LoVo (cell line): ENCODE measurements at regions not wholly inside any gene's neighbourhood (a gene's known extent, or its start where the extent isn't known, plus 50 kb on each side); places are given as distances from the start of the nearest gene placed in this dataset.

Experiments used
- DNase-seq: peaks from one replicate; pipeline ENCODE4 v3.0.0-alpha.2; 2016; ENCODE audit warnings: low spot score

DNA sequence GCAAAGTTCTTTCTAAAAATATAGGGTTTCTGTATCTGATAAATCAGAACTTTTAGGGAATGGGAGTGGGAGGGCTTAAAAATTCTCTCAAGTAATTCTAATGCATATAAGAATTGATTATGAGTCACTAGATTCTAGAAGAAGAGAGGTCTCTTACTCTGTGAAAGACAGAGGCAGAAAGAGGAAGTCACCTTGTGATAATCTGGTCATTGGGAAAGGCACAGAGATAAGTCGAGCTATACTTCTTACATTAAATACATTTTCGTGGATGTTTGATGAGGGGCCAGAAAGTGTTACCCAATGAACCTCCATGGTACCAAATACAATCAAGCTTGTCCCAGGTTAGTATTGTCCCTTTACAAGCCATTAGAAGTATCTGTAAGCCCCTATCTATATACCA, 134.4 kb downstream of the MAD2L1 start:
- DNase-seq: no peak

DNA sequence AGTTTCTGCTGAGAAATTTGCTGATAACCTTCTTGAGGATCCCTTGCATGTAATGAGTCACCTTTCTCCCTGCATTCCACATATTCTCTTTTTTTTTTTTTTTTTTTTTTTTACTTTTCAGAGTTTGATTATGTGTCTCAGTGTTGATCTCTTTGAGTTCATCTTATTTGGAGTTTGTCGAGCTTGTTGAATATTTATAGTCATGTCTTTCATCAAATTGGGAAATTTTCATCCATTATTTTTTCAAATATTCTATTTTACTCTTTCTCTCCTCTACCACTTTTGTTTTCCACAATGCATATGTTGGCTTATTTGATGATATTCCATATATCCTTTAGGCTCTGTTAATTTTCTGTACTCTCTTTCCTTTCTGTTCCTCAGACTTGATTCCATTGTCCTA, 136.1 kb downstream of the MAD2L1 start:
- DNase-seq: no peak

DNA sequence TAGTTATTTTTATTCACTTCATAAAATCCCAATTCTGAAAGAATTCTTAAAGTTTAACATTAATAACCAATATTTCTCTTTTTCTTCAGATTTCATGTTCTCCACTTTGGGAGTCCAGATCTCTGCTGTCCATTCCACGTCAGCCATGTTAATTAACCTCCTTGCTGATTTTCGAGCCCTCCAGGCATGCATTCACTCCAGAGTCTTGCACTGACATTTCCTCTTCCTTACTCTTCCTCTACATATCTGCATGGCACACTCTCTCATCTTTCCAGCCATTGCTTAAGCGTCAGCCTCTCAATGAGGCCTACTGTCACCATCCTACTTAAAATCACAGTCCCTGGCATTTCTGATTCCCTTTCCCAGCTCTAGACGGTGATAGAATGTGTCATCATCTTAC, 144.8 kb downstream of the MAD2L1 start:
- DNase-seq: no peak

DNA sequence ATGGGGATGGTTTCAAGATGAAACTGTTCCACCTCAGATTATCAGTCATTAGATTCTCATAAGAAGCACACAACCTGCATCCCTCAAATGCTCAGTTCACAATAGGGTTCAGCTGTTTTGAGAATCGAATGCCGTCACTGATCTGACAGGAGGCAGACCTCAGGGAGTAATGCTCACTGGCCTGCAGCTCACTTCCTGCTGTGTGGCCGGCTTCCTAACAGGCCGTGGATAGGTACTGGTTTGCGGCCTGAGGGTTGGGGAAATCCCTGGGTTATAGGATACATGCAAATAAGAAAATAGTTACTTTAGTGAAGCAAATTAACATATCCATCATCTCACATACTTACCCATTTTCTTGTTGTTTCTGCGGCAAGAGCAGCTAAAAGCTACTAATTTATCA, 160.4 kb downstream of the MAD2L1 start:
- DNase-seq: no peak

DNA sequence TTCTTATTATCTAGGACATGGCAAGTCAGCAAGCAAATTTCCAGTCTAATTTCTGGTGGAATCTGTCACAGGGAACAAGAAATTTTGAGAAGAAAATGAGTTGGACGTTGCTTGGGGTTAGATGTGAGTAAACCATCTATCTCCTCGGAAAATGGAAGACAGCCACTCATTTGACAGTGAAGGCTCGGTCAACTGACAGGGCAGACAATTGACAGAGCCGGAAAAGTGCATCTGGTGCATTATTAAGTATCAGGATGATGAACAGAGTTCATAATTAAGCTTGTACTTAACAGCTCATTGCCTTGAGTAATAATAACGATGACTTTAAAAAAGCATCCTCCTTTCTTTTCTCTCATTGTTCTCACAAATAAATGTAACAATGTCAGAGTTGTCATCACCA, 168.4 kb downstream of the MAD2L1 start:
- DNase-seq: no peak

DNA sequence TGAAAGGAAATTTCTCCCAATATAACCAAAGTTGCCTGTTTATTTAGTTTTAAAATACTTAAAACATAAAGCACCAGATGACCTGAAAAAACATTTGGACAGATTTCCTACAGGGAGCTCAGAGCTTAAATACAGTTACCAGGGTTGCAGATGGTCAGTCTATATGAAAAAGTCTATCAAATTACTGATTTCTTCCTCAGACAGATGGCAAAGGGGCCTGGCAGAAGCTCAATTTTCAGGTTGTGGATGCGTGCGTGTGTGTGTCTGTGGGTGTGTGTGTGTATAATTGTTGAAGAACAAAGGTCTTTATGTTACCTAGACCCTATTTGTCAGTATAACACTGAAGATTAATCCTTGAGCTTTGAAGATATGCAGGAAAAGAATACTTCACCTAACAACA, 169.4 kb downstream of the MAD2L1 start:
- DNase-seq: no peak

DNA sequence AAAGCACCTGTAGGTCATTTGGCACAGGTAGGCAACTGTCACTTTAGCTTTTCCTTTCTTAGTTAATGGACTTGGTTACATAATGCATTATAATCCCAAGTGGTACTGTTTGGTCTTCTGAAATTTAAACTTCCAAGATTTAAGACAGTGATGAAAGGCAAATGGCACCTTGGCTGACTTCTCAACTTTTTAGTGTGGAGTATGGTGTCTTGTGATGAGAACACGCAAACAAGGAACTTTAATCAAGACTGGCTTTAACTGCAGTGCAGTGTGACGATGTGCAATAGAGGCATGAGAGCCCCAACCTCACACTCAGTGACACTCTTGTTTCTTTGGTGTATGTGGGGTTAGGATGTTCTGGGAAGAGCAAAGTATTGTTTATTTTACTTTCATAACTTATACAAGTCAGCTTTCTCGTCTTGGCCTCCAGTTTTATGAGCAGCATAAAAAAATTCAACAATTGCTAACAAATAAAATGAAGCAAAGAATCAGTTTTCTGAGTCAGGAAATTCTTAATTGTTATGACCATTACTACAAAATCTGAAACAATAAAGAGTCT, 171.9 kb downstream of the MAD2L1 start:
- no peak for DNase-seq

DNA sequence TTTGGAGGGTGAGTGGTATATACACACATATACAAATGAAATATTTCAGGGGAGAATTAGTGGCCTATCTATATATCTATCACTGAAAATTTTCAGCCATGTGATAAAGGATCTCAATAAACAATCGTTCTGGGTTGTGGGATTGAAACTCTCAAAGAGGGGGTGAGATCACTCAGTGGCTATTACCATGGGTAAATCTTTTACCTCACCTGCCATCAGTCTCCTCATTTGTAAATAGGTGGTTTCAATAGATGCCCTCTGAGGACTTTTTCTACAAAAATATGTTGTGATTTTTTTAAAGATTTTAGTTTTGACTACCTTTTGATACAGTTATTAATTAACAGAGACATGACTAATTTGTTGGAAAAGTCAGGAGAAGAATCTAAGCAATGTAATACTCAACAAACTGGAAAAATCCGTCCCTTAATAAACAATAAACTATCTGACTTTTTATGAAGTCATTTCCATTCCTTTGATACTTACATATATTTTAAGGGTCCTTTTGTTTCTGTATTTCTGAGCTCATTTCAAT, 192.8 kb downstream of the MAD2L1 start:
- DNase-seq: no peak

DNA sequence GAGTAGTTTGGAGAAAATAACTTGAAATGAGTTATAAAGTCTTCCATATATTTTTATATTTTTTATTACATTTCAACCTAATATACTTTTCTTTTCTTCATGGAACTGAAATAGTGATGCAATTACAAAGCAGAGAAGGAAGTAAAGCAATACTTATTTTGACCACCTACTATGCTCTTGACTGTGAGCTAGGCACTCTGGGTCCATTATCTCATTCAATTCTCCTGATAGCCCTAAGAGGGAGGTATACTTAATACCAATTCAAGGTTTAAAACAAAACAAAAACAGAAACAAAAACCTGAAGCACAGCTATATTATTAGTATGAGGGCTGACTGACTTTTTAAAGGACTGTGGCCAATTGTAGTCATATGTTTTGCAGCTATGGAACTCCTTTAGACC, 193.5 kb downstream of the MAD2L1 start:
- no peak for DNase-seq

DNA sequence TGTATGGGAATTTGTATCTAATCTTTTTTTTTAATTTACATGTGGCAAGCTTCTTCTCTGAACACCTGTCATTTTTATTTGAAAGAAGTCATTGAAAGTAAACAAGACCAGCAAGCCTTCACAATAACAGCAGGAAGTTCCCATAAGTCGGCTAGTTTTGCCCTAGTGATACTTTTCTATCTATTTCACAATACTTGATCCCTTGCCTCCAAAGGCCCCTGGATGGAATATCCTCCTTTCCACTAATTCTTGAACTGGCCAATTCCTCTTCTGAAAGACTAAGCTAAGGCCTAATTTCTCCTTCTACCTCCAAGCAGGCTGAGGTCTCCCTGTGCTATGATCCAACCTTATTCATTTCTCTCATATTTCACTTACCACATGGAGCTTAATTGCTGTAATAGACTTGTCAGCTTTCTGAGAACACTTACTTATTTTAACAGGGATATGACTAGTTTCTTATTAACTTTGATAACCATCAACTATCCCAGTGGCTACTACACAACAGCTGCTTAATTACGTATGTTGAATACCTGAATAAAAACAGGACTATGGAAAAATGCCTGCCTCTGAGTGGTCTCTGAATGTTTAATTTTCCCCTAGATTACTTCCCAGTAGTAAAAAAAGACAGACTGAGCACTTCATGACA, 194.2 kb downstream of the MAD2L1 start:
- DNase-seq: no peak

DNA sequence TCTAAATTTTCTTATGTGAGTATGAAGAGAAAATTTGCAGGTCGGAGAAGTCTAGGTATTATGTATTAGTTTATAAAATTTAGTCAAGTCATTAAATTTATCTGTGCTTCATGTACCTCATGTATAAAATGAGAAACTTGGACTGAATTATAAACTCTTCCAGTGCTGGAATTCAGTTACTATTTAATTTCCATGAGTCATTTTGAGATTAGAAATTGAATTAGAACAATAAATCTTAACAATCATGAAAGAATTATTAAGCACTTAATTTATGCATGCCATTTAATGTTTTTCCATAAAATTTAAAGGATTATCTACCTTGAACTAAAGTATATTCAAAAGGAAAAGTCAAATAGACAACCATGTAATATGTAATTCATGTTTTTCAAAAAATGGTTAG, 195.8 kb downstream of the MAD2L1 start:
- no peak for DNase-seq

DNA sequence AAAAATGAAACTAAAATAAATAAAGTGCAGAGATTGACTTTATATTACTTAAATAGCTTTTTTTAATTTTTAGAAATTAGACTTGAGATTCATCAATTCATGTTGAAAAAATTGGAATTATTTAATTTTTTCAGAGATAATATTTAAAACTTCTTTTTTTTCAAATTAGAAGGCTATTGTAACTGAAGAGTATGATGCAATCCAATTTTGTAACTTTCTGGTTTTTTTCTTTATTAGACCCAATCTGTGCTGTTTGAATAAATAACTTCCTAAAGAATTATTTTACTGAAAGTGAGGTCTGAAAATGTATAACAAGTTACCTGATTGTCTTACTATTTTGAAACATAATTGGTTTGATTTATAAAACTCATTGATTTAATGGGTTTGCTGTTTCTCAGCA, 200.9 kb downstream of the MAD2L1 start:
- DNase-seq: no peak

DNA sequence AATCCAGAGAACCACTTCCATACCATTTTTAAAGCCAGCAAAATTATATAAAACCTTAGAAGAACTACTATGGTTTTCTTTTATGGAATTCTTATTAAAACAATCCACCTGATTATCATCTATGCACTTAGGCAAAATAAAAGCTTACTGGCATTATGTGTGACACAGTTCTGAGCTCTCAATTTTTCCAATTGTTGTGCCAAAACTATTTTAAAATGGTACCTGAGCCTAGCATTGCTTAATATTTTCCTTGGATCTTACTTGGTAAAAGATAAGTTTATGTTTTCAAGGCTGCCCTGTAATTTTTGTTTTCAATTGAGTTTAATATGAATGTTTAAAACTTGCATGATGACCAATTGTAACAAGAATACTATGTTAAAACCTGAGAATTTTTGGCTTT, 201.3 kb downstream of the MAD2L1 start:
- no peak for DNase-seq

DNA sequence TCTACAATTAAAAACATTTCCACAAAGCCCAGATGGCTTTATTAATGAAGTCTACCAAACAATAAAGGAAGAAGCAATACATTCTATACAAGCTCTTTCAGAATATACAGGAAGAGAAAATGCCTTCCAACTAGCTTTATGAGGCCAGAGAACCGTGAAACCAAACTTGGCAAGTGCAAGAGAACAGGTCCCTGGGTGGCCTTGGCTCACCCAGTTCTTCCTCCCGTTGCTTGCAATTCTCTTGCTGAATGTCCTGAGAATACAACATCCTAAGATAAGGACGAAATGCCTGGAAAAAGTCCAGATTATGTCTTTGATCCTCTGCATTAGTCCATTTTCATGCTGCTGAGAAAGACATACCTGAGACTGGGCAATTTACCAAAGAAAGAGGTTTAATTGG, 204.9 kb downstream of the MAD2L1 start:
- peak; percentile 59 for DNase-seq

DNA sequence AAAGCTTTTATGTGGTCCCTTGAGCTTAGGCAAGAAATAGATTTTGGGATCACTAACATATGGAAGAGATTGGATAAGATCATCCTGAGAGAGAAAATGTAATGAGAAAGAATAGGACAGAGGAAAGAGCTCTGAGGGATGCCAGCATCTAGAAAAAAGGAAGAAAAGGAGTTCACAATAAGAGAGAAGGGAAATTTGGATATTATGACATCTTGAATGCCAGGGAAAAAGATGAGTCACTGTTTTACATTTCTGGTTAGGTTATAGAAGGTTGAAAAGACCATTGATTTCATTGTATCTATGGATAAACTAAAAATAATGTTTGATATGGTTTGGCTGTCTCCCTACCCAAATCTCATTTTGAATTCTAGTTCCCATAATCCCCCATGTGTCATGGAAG, 208.5 kb downstream of the MAD2L1 start:
- no peak for DNase-seq

DNA sequence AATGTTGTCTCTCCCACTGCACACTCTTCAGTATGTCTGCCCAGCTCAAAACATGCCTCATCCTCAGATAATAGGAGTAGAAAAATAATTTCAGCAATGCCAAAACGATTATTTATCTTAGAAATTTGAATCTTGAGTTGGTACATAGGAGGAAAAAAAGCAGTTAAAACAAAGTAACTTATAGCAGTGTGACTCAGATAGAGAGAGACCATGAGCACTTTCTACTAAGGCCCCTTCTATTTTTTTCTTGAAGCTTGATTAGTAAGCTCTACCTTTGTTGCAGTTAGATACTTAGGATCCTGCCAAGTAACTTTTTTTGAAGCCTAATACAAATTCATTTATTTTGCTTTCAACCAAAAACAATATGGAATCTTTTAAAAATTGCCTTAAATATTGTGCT, 212.3 kb downstream of the MAD2L1 start:
- DNase-seq: no peak

DNA sequence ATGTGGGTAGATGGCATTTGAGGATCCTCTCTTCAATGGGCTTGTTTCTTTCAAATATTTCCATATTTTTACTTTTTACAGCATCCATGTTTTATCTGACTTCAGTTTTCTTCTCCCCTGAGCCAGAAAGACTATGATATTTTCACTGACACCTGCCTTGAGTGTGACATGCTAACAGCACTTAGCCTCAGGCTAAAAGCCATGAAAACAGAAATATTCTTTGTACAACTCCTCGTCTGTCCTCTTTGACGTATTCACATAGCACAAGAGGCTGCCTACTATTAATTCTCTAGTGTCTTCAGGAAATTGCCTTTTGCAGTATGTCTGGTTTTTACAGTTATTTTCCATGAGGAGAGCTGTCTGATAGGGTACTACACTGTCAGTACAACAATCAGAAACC, 215.0 kb downstream of the MAD2L1 start:
- no peak for DNase-seq

DNA sequence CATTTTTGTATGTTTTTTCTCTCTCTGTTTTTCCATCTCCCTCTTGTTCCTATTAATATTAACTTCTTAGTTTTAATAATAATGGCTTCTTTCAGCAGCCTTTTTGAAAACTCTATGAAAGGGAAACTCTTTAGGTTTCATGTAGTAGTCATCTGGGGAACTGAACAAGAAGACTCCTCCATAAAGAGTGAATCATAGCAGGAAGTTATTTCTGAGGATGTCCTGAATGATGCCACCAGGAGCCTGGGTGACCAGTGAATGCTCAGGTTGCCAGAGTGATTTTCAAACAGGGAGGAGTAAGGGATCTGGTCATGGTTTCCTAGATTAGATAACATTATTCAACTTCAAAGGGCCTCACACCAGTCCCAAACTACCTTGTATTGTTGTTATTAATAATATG, 212.8 kb upstream of the PDE5A start:
- peak; percentile 12 for DNase-seq

DNA sequence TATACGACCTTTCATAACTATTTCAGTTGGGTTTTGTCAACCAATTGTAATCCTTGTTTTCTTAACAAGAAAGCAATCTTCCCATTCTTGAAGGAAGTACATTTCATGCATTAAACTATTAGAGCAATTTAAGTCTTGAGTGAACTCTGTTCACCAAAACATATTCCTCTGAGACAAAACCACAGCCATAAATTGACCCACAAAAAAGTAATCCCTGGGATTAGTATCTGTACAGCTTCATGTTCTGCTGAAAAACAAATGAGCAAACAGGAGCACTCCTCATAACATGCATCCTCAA, 207.0 kb upstream of the PDE5A start:
- DNase-seq: no peak

DNA sequence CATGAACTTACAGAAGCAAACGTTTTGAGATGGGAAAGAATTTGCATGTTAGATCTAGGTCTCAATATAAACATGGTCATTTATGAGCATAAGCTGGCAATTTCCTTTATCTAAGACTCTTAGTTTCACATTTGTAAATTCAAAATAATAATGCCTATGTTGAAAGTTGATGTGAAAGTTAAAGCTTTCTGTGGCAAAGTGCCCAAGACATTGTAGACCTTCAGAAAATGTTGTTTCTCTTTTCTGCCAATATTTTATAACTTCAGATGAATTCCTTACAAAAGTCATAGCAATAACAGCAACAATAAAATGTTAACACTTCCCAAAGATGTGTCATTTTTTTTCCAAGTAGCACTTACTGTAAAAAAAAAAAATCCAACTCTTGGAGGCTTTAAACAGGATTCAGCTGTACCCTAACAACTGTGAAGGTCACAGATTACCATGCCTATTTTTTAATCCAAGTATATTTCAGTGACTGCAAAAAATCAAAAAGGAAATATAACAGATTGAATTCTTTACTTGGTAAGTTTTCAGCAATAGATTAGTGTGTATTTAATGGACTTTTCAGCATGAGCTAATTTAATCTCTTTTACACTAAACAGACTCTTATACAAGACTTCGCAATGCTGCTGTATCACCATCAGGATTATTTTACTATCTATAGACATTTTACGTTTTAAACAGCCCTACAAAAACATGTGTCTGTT, 206.5 kb upstream of the PDE5A start:
- no peak for DNase-seq

DNA sequence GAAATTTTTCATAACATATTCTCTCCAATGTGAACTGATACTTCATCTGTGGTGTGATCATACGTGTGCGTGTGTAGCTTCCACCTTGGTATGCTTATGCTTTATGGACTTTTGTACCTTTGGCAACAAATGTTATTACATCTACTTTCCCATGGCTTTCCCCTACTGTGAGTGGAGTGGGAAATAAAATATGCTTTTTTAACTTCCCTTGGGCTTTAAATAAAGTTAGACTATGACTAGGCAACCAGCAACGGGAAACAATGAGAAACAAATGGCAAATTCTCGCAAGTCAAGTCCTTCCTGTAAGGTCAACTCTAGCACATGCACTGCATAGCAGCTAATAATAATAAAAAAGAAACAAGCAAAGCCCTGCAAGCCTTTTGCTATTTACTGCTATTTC, 205.0 kb upstream of the PDE5A start:
- DNase-seq: no peak

DNA sequence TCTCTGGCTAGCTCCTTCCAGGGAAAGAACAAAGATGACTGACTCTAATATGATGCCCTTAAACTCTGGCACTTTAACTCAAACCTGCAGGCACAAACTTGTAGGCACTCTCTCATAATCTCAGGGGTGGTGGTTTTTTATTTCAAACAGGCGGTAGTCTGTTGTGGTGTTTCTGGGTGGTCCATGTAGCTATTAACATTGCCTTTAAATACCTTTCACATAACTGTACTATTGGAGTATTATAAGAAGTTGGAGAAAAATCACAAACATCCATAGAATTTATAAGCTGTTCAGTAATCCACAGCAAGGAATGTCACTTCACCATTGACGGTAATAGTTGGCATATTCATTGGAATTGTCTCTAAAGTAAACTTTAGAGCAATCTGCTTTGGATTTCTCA, 204.2 kb upstream of the PDE5A start:
- DNase-seq: no peak

DNA sequence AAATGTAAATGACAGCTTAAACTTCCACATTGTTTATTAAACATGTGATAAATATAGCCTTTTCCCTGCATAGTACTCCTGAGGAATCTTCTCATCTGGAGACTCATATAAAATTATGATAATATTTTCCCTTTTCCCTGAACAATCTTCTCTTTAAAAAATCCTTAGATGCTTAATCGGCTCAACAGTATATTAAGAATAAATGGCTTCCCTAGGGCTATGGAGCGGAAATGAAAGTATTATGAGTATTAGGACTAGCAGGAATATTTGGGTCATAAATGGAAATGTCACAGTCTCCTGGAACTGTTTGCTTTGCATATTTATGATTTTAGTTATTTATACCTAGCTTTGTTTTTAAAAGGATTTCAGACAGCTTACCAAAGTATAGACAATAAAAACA, 200.7 kb upstream of the PDE5A start:
- no peak for DNase-seq

DNA sequence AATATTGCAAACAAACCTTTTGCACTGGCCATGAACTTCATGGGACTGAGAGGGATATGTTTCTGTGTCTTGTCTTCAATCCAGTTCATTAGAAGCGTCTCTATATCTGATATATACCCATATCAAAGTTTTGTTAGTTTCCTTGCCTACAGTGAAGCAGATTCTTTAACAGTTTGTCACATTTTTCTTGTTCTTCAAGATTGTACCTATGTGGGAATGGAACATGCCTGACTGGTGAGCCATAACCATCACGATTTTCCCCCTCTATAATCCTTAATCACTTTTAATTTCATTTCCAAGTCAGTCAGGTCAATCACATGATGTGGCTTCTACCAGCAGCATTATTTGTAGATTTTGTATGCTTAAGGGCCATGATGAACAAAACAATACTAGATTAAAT, 197.1 kb upstream of the PDE5A start:
- no peak for DNase-seq
